ENCODE measurements at regions not wholly inside any gene's neighbourhood (a gene's known extent, or its start where the extent isn't known, plus 50 kb on each side); places are given as distances from the start of the nearest gene placed in this dataset.

GRCh38 chr13:86142080-86142479 is 342.9 kb upstream of the SLITRK6 start:
- no peak overlapping the region for H3K4me3 ChIP-seq (ENCODE audit: low read depth, low read length, poor library complexity, severe bottlenecking)
- no peak overlapping the region for H3K27ac ChIP-seq (ENCODE audit: low read depth, low read length, poor library complexity, severe bottlenecking)
- ChIA-PET POLR2A (interaction anchor here (0.7 kb wide), 1 partner anchor 765 kb away, joined by 4 read pairs; no protein-coding TSS in a partner anchor), CTCF (ENCODE audit: unreplicated experiment) (no interaction called here)
- H3K4me1 ChIP-seq (ENCODE audit: insufficient read depth, low read length, poor library complexity, severe bottlenecking): no peaks in the 10 kb centered on the region
- no peaks in the 10 kb centered on the region for H4K20me1 ChIP-seq (ENCODE audit: insufficient read depth, low read length)
- H3K79me2 ChIP-seq (ENCODE audit: insufficient read depth, low read depth, low read length): no peaks in the 10 kb centered on the region
- H3K9me2 ChIP-seq (ENCODE audit: insufficient read depth, low read length): no peaks in the 10 kb centered on the region
- TF ChIP-seq EZH2phosphoT487 (IDR thresholded peaks at IDR 0.05; ENCODE audit: borderline replicate concordance, low read depth, low read length) (no peak), CTCF (conservative IDR thresholded peaks at IDR 0.05; ENCODE audit: low read length) (no peak)
- no TSS peak for BruUV-seq (replicated peaks)
- no peaks in the 10 kb centered on the region for H3K36me3 ChIP-seq (ENCODE audit: insufficient read depth, low read length)
- H2AFZ ChIP-seq (ENCODE audit: low read length): no peak overlapping the region
- intact Hi-C loops (cut with micrococcal nuclease; ENCODE audit: unreplicated experiment): no loop called here
- no peak for DNase-seq (ENCODE audit: low spot score)
- H3K9me3 ChIP-seq (ENCODE audit: low read length): peaks cover 9% of the 10 kb centered on the region; the same call in 1 of the 2 replicates
- H3K4me2 ChIP-seq (ENCODE audit: low read length): no peak overlapping the region

- Histone ChIP-seq H3K36me3 (ENCODE audit: insufficient read depth, low read length) (no peaks in the 10 kb centered on the region), H2AFZ (ENCODE audit: low read length) (no peak overlapping the region), H3K4me2 (ENCODE audit: low read length) (no peak overlapping the region), H3K79me2 (ENCODE audit: insufficient read depth, low read depth, low read length) (no peaks in the 10 kb centered on the region), H3K4me3 (ENCODE audit: low read depth, low read length, poor library complexity, severe bottlenecking) (no peak overlapping the region), H3K4me1 (ENCODE audit: insufficient read depth, low read length, poor library complexity, severe bottlenecking) (no peaks in the 10 kb centered on the region), H4K20me1 (ENCODE audit: insufficient read depth, low read length) (no peaks in the 10 kb centered on the region), H3K9me2 (ENCODE audit: insufficient read depth, low read length) (no peaks in the 10 kb centered on the region), H3K9me3 (ENCODE audit: low read length) (peaks cover 7% of the 10 kb centered on the region; the same call in 1 of the 2 replicates), H3K27ac (ENCODE audit: low read depth, low read length, poor library complexity, severe bottlenecking) (no peak overlapping the region)
- DNase-seq (ENCODE audit: low spot score): no peak
- BruUV-seq (replicated peaks): no TSS peak
- TF ChIP-seq EZH2phosphoT487 (IDR thresholded peaks at IDR 0.05; ENCODE audit: borderline replicate concordance, low read depth, low read length) (no peak), CTCF (conservative IDR thresholded peaks at IDR 0.05; ENCODE audit: low read length) (no peak)
- POLR2A ChIA-PET: no interaction called here
- intact Hi-C loops (cut with micrococcal nuclease; ENCODE audit: unreplicated experiment): no loop called here
- CTCF ChIA-PET (ENCODE audit: unreplicated experiment): no interaction called here
These were observed 336.6 kb upstream of the SLITRK6 start for GRCh38 chr13:86135856-86136255.

- Histone ChIP-seq H3K4me3 (ENCODE audit: low read depth, low read length, poor library complexity, severe bottlenecking) (no peak overlapping the region), H3K4me2 (ENCODE audit: low read length) (no peak overlapping the region), H2AFZ (ENCODE audit: low read length) (no peak overlapping the region), H4K20me1 (ENCODE audit: insufficient read depth, low read length) (no peaks in the 10 kb centered on the region), H3K79me2 (ENCODE audit: insufficient read depth, low read depth, low read length) (no peaks in the 10 kb centered on the region), H3K4me1 (ENCODE audit: insufficient read depth, low read length, poor library complexity, severe bottlenecking) (no peaks in the 10 kb centered on the region), H3K9me3 (ENCODE audit: low read length) (peaks cover 11% of the 10 kb centered on the region; the same call in 1 of the 2 replicates), H3K9me2 (ENCODE audit: insufficient read depth, low read length) (no peaks in the 10 kb centered on the region), H3K36me3 (ENCODE audit: insufficient read depth, low read length) (no peaks in the 10 kb centered on the region), H3K27ac (ENCODE audit: low read depth, low read length, poor library complexity, severe bottlenecking) (no peak overlapping the region)
- BruUV-seq (replicated peaks): no TSS peak
- no peak for DNase-seq (ENCODE audit: low spot score)
- POLR2A ChIA-PET: no interaction called here
- no peak for TF ChIP-seq CTCF (conservative IDR thresholded peaks at IDR 0.05; ENCODE audit: low read length)
- TF ChIP-seq EZH2phosphoT487 (IDR thresholded peaks at IDR 0.05; ENCODE audit: borderline replicate concordance, low read depth, low read length): no peak
- CTCF ChIA-PET (ENCODE audit: unreplicated experiment): no interaction called here
- intact Hi-C loops (cut with micrococcal nuclease; ENCODE audit: unreplicated experiment): no loop called here
These were observed 322.7 kb upstream of the SLITRK6 start for GRCh38 chr13:86121881-86122280.

Data from OCI-LY7 (cell line).